ENCODE measurements at regions not wholly inside any gene's neighbourhood (a gene's known extent, or its start where the extent isn't known, plus 50 kb on each side); places are given as distances from the start of the nearest gene placed in this dataset.

- no peak overlapping the region for H3K4me3 ChIP-seq (ENCODE audit: low read length)
- no peaks in the 10 kb centered on the region for H4K20me1 ChIP-seq (ENCODE audit: insufficient read depth, low read depth, low read length)
- H3K79me2 ChIP-seq (ENCODE audit: low read length) = no peaks in the 10 kb centered on the region
- no peaks in the 10 kb centered on the region for H3K9me2 ChIP-seq (replicated peaks; ENCODE audit: insufficient read depth, low read length)
- no peaks in the 10 kb centered on the region for H3K36me3 ChIP-seq (ENCODE audit: insufficient read depth, low read length)
- no peak overlapping the region for H3K9ac ChIP-seq (ENCODE audit: low read length)
- no peaks in the 10 kb centered on the region; the same call in 1 of the 2 replicates for H3K27me3 ChIP-seq (ENCODE audit: low read length)
- H3K4me1 ChIP-seq (ENCODE audit: low read length) = peaks cover 4% of the 10 kb centered on the region
- H2AFZ ChIP-seq (ENCODE audit: low read length) = no peak overlapping the region
- H3K9me3 ChIP-seq (ENCODE audit: low read length) = no peaks in the 10 kb centered on the region
- H3K27ac ChIP-seq (ENCODE audit: low read length) = no peak overlapping the region
- no peak overlapping the region for H3K4me2 ChIP-seq (ENCODE audit: low read depth, low read length, poor library complexity, severe bottlenecking)
- DNase-seq = no peak
Measured at GRCh38 chr20:57095426-57095825, 171.0 kb downstream of the BMP7 start.

GRCh38 chr20:57097245-57097915 lies 169.1 kb downstream of the BMP7 start:
- no peaks in the 10 kb centered on the region for H3K9me3 ChIP-seq (ENCODE audit: low read length)
- no peaks in the 10 kb centered on the region; the same call in 1 of the 2 replicates for H3K27me3 ChIP-seq (ENCODE audit: low read length)
- H3K27ac ChIP-seq (ENCODE audit: low read length) = no peak overlapping the region
- no peak overlapping the region for H3K4me2 ChIP-seq (ENCODE audit: low read depth, low read length, poor library complexity, severe bottlenecking)
- H3K36me3 ChIP-seq (ENCODE audit: insufficient read depth, low read length) = no peaks in the 10 kb centered on the region
- DNase-seq = no peak
- no peaks in the 10 kb centered on the region for H3K79me2 ChIP-seq (ENCODE audit: low read length)
- H3K4me3 ChIP-seq (ENCODE audit: low read length) = no peak overlapping the region
- no peak overlapping the region for H3K9ac ChIP-seq (ENCODE audit: low read length)
- no peaks in the 10 kb centered on the region for H3K9me2 ChIP-seq (replicated peaks; ENCODE audit: insufficient read depth, low read length)
- H4K20me1 ChIP-seq (ENCODE audit: insufficient read depth, low read depth, low read length) = no peaks in the 10 kb centered on the region
- H3K4me1 ChIP-seq (ENCODE audit: low read length) = peaks cover 2% of the 10 kb centered on the region
- no peak overlapping the region for H2AFZ ChIP-seq (ENCODE audit: low read length)

GRCh38 chr20:57102160-57102559 lies 164.3 kb downstream of the BMP7 start:
- Histone ChIP-seq H3K4me3 (ENCODE audit: low read length) (no peak overlapping the region), H3K4me1 (ENCODE audit: low read length) (peaks cover 12% of the 10 kb centered on the region), H3K9ac (ENCODE audit: low read length) (no peak overlapping the region), H4K20me1 (ENCODE audit: insufficient read depth, low read depth, low read length) (no peaks in the 10 kb centered on the region), H2AFZ (ENCODE audit: low read length) (no peak overlapping the region), H3K79me2 (ENCODE audit: low read length) (no peaks in the 10 kb centered on the region), H3K9me2 (replicated peaks; ENCODE audit: insufficient read depth, low read length) (no peaks in the 10 kb centered on the region), H3K27ac (ENCODE audit: low read length) (no peak overlapping the region), H3K9me3 (ENCODE audit: low read length) (no peaks in the 10 kb centered on the region), H3K27me3 (ENCODE audit: low read length) (no peaks in the 10 kb centered on the region; the same call in 1 of the 2 replicates), H3K36me3 (ENCODE audit: insufficient read depth, low read length) (no peaks in the 10 kb centered on the region), H3K4me2 (ENCODE audit: low read depth, low read length, poor library complexity, severe bottlenecking) (no peak overlapping the region)
- DNase-seq = no peak

- Histone ChIP-seq H3K9me3 (ENCODE audit: low read length) (no peaks in the 10 kb centered on the region), H2AFZ (ENCODE audit: low read length) (no peak overlapping the region), H4K20me1 (ENCODE audit: insufficient read depth, low read depth, low read length) (no peaks in the 10 kb centered on the region), H3K4me2 (ENCODE audit: low read depth, low read length, poor library complexity, severe bottlenecking) (no peak overlapping the region), H3K4me3 (ENCODE audit: low read length) (no peak overlapping the region), H3K9ac (ENCODE audit: low read length) (no peak overlapping the region), H3K4me1 (ENCODE audit: low read length) (peaks cover 12% of the 10 kb centered on the region), H3K9me2 (replicated peaks; ENCODE audit: insufficient read depth, low read length) (no peaks in the 10 kb centered on the region), H3K36me3 (ENCODE audit: insufficient read depth, low read length) (no peaks in the 10 kb centered on the region), H3K79me2 (ENCODE audit: low read length) (no peaks in the 10 kb centered on the region), H3K27me3 (ENCODE audit: low read length) (no peaks in the 10 kb centered on the region; the same call in 1 of the 2 replicates), H3K27ac (ENCODE audit: low read length) (no peak overlapping the region)
- no peak for DNase-seq
Measured at GRCh38 chr20:57102566-57102965, 163.9 kb downstream of the BMP7 start.

- Histone ChIP-seq H3K79me2 (ENCODE audit: low read length) (no peaks in the 10 kb centered on the region), H2AFZ (ENCODE audit: low read length) (no peak overlapping the region), H3K9me3 (ENCODE audit: low read length) (no peaks in the 10 kb centered on the region), H3K4me1 (ENCODE audit: low read length) (peaks cover 12% of the 10 kb centered on the region), H4K20me1 (ENCODE audit: insufficient read depth, low read depth, low read length) (no peaks in the 10 kb centered on the region), H3K4me2 (ENCODE audit: low read depth, low read length, poor library complexity, severe bottlenecking) (no peak overlapping the region), H3K27ac (ENCODE audit: low read length) (no peak overlapping the region), H3K36me3 (ENCODE audit: insufficient read depth, low read length) (no peaks in the 10 kb centered on the region), H3K9ac (ENCODE audit: low read length) (no peak overlapping the region), H3K4me3 (ENCODE audit: low read length) (no peak overlapping the region), H3K9me2 (replicated peaks; ENCODE audit: insufficient read depth, low read length) (no peaks in the 10 kb centered on the region), H3K27me3 (ENCODE audit: low read length) (no peaks in the 10 kb centered on the region; the same call in 1 of the 2 replicates)
- DNase-seq = no peak
Measured at GRCh38 chr20:57103146-57103800, 163.2 kb downstream of the BMP7 start.

GRCh38 chr20:57104113-57104512 lies 162.3 kb downstream of the BMP7 start:
- Histone ChIP-seq H4K20me1 (ENCODE audit: insufficient read depth, low read depth, low read length) (no peaks in the 10 kb centered on the region), H2AFZ (ENCODE audit: low read length) (no peak overlapping the region), H3K4me1 (ENCODE audit: low read length) (peaks cover 12% of the 10 kb centered on the region), H3K9me3 (ENCODE audit: low read length) (no peaks in the 10 kb centered on the region), H3K27me3 (ENCODE audit: low read length) (no peaks in the 10 kb centered on the region), H3K4me2 (ENCODE audit: low read depth, low read length, poor library complexity, severe bottlenecking) (no peak overlapping the region), H3K36me3 (ENCODE audit: insufficient read depth, low read length) (no peaks in the 10 kb centered on the region), H3K4me3 (ENCODE audit: low read length) (no peak overlapping the region), H3K27ac (ENCODE audit: low read length) (no peak overlapping the region), H3K9ac (ENCODE audit: low read length) (no peak overlapping the region), H3K9me2 (replicated peaks; ENCODE audit: insufficient read depth, low read length) (no peaks in the 10 kb centered on the region), H3K79me2 (ENCODE audit: low read length) (no peaks in the 10 kb centered on the region)
- no peak for DNase-seq

- H3K9me2 ChIP-seq (replicated peaks; ENCODE audit: insufficient read depth, low read length) = no peaks in the 10 kb centered on the region
- no peak overlapping the region for H3K4me2 ChIP-seq (ENCODE audit: low read depth, low read length, poor library complexity, severe bottlenecking)
- no peak for DNase-seq
- H3K4me1 ChIP-seq (ENCODE audit: low read length) = peaks cover 12% of the 10 kb centered on the region
- H4K20me1 ChIP-seq (ENCODE audit: insufficient read depth, low read depth, low read length) = no peaks in the 10 kb centered on the region
- no peak overlapping the region for H3K27ac ChIP-seq (ENCODE audit: low read length)
- no peaks in the 10 kb centered on the region for H3K36me3 ChIP-seq (ENCODE audit: insufficient read depth, low read length)
- no peak overlapping the region for H3K4me3 ChIP-seq (ENCODE audit: low read length)
- H3K79me2 ChIP-seq (ENCODE audit: low read length) = no peaks in the 10 kb centered on the region
- no peak overlapping the region for H2AFZ ChIP-seq (ENCODE audit: low read length)
- no peak overlapping the region for H3K9ac ChIP-seq (ENCODE audit: low read length)
- no peaks in the 10 kb centered on the region for H3K27me3 ChIP-seq (ENCODE audit: low read length)
- no peaks in the 10 kb centered on the region for H3K9me3 ChIP-seq (ENCODE audit: low read length)
Measured at GRCh38 chr20:57104651-57105204, 161.7 kb downstream of the BMP7 start.

GRCh38 chr20:57106030-57106682 lies 160.3 kb downstream of the BMP7 start:
- Histone ChIP-seq H3K9me3 (ENCODE audit: low read length) (no peaks in the 10 kb centered on the region), H2AFZ (ENCODE audit: low read length) (peak overlapping the region; percentile 94), H3K4me2 (ENCODE audit: low read depth, low read length, poor library complexity, severe bottlenecking) (peak overlapping the region; percentile 40), H3K9me2 (replicated peaks; ENCODE audit: insufficient read depth, low read length) (no peaks in the 10 kb centered on the region), H3K79me2 (ENCODE audit: low read length) (no peaks in the 10 kb centered on the region), H3K27ac (ENCODE audit: low read length) (no peak overlapping the region), H3K9ac (ENCODE audit: low read length) (0 out of 2 replicates have a peak overlapping the region, but pooled peaks have one; percentile 27), H4K20me1 (ENCODE audit: insufficient read depth, low read depth, low read length) (no peaks in the 10 kb centered on the region), H3K4me1 (ENCODE audit: low read length) (peaks cover 12% of the 10 kb centered on the region), H3K4me3 (ENCODE audit: low read length) (peak overlapping the region; percentile 30; the same call in 1 of the 2 replicates), H3K36me3 (ENCODE audit: insufficient read depth, low read length) (no peaks in the 10 kb centered on the region), H3K27me3 (ENCODE audit: low read length) (no peaks in the 10 kb centered on the region)
- peak; percentile 91 for DNase-seq

Data from Karpas-422 (cell line).